ENCODE measurements at regions not wholly inside any gene's neighbourhood (a gene's known extent, or its start where the extent isn't known, plus 50 kb on each side); places are given as distances from the start of the nearest gene placed in this dataset.

DNA sequence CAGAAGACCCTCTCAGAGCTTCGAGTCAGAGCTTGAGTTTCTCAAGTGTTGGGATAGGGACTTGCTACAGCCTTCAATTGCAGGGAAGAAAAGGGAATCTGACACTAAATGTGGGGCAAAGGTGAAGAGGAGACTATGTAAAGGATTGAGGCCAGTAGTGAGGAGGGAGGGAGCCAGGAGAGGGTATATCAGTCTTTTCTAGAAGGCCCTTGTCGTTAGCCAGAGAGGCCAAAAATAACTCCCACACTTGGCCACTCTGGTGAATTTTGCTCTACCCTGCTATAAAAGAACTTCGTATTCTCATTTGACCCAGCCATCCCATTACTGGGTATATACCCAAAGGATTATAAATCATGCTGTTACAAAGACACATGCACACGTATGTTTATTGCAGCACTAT, 162.0 kb downstream of the MDFIC start:
- no peak for DNase-seq (ENCODE audit: low read depth)

DNA sequence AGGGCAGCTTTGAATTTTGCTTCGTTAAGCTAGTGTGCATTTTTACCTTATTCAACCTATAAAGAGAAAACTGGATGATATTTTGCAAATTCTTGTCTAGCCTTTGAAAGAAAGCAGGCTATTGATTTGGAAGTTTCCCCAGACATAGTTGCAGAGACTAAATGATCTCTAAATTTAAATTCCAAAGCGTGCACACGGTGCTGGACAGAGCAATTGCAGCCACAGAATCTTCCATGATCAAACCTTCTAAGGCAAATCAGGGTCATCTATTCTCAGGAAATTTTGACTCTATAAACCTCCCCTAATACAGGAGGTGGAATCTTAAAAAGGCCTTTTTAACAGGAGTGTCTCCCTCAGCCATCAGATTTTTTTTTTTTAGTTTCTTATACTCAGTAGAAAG, 159.9 kb downstream of the MDFIC start:
- DNase-seq (ENCODE audit: low read depth): no peak

DNA sequence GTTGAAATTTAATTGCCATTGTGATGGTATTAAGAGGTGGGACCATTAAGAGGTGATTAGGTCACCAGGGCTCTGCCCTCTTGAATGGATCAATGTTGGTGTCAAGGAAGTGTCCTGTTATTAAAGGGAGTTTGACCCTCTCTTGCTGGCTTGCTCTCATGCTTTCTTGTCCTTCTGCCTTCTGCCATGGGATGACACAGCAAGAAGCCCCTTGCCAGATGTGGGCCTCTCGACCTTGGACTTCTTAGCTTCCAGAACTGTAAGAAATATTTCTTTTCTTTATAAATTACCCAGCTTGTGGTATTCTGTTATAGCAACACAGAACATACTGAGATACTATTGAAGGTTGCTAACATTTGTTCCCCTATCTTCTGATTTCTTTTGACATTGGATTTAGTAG, 157.0 kb downstream of the MDFIC start:
- DNase-seq (ENCODE audit: low read depth): no peak

DNA sequence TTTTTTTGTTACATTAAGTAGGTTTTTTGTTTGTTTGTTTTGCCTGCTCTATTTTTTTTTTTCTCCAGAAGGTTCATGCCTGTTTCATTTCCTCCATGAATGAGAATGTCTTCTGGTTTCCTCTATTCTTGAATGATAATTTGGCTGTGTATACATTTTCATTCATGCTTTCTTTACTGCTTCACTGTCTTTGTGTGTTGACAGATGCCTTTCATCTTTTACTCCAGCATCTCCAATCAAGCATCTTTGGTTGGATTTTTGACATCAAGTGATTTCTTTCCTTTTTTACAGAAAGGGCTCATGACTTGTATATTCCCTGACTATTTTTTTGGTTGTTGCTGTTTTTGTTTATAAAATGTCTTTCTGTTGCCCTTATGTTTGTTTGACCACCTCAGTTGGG, 156.5 kb downstream of the MDFIC start:
- DNase-seq (ENCODE audit: low read depth): no peak

DNA sequence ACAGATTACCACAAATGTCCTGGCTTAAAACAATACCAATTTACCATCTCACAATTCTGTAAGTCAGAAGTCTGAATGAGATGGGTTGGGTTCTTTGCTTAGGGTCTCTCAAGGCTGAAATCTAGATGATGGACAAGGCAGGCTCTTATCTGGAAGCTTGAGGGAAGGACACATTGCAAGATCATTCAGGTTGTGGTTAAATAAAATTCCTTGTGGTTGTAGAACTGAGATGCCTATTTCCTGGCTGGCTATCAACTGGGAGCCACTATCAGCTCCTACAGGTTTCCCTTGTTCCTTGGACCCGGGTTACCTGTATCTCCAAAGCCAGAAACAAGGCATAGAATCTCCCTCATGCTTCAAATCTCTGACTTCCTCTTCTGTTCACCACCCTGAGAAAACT, 148.4 kb downstream of the MDFIC start:
- DNase-seq (ENCODE audit: low read depth): peak; percentile 31

Data from iris pigment epithelial cell (primary cell).